ENCODE measurements at regions not wholly inside any gene's neighbourhood (a gene's known extent, or its start where the extent isn't known, plus 50 kb on each side); places are given as distances from the start of the nearest gene placed in this dataset.

GRCh38 chr2:41905597-41906337 lies 142.1 kb upstream of the PKDCC start:
- DNase-seq, result no peak

GRCh38 chr2:41906338-41906725 lies 141.5 kb upstream of the PKDCC start:
- no peak for DNase-seq

DNA sequence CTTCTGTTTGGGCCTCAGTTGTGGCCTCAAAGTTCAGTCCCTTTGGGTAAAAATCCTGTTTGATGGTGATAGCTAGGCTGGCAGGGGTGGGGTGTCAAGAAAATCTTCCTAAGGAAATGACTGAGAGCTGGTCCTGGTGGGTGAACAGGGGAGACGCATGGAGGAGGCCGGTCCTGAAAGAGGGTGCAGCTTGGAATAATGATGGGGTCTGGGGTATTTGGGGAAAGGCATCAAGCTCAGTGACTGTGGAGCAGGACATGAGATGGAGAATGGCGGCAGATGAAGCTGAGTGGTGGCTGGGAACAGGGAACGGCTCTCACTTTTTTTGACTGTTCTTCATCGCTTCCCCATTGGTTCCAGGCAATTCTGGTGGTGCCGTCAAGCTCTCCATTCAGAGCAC lies 140.7 kb upstream of the PKDCC start:
- no peak for DNase-seq

DNA sequence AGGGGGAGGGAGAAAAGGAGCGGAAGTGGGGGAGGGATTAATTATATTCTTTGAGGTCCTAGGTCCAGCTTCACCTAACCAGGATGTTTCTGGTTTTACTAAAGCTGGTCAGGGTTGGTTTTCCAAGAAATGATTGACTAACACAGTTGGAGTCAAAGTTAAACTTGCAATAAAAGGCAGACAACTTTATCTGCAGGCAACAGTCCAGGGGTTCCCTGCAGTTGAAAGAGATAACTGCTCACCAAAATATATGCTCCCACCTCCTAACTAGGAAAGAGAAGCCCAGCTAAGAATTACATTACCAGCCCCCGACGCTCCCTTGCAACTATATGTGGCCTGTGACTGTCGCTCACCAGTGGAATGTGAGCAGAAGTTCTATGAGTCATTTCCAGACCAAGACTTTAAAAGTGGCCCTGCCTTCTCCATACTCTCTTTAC lies 140.0 kb upstream of the PKDCC start:
- no peak for DNase-seq

GRCh38 chr2:41908349-41908748 lies 139.5 kb upstream of the PKDCC start:
- no peak for DNase-seq

DNA sequence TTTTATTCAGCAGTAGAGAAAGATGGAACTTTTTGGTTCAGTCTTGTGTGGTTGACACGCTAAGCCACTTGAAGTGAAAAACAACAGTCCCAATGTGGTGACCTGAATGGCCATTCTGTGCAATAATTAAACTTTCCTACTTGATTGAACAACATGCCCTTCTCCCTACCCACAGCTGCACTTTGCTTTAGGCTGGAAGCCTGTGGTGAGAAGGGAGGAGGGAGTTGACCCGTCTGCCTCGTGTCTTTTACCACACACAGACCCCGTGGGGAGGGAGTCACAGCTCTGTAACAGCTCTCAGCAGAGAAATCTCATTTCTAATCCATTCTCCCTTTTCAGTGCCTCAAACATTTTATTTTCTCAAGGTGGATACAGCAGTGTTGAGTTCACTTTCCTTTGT lies 138.2 kb upstream of the PKDCC start:
- no peak for DNase-seq

GRCh38 chr2:41910126-41910525 lies 137.7 kb upstream of the PKDCC start:
- DNase-seq, result no peak

DNA sequence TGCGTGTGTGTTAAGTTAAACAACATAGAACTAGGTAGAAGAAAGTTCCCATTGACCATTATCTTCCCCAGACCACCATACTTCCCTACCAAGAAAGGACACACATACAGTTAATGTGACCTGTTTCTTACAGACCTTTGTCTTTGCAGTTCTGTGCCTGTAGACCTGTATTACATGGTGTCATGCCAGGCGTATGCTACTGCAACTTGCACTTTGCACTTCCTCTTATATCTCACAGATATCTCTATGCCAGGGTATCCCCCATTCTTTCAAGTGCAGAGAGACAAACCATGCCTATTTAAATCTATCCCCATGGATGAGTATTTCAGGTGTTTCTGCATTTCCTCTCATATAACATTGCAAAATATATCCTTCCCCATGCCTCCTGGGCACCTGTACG lies 136.8 kb upstream of the PKDCC start:
- no peak for DNase-seq

DNA sequence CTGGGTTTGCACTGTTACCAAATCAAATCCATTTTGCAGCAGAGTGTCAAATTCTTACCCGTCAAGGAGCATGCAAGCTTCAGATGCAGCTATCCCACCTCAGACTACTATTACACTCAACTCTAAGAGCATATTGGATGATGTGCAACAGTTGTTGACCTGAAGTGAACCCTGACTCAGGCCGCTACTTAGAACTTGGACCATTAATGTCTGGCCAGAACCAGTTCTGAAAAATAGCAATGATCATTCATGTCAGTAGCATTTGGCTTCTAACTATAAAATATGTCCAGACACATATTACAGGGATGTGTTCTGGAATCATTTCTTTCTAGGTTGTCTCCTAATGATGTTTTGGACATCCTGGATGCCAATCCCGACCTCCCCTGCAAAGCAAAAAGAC lies 135.5 kb upstream of the PKDCC start:
- DNase-seq, result no peak

GRCh38 chr2:41912776-41913175 lies 135.0 kb upstream of the PKDCC start:
- no peak for DNase-seq

- no peak for DNase-seq
Measured at GRCh38 chr2:41913311-41913710, 134.5 kb upstream of the PKDCC start.

DNA sequence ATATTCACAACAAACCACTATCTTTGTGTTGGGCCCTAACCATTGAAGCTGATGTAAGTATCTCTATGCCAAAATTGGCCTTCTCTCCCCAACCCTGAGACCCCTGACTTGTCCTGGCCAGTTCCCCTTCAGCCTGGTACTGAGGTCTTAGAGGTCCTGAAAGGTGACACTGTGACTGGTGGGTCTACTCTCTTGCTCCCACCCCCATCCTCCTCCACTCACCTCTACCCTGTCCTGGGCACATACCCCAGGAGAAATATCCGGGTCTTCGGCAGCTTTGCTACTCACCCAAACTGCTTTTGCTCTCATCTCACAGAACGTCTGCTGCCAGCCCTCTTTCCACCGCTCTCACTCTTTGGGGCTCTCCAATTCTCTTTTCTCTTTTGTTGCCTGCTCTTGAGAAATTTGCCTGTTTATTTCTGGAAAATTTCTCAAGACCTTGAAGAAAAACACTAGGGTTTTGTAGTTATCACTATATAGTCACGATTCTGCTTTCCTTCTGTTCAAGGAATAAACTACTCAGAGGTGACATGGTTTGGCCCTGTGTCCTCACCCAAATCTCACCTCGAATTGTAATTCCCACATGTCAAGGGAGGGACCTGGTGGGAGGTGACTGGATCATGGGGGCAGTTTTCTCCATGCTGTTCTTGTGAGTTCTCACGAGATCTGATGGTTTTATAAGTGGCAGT lies 133.8 kb upstream of the PKDCC start:
- no peak for DNase-seq

- no peak for DNase-seq
Measured at GRCh38 chr2:41914936-41915335, 132.9 kb upstream of the PKDCC start.

- DNase-seq, result no peak
Measured at GRCh38 chr2:41916177-41916576, 131.6 kb upstream of the PKDCC start.

GRCh38 chr2:41917587-41917986 lies 130.2 kb upstream of the PKDCC start:
- no peak for DNase-seq

- DNase-seq, result no peak
Measured at GRCh38 chr2:41919135-41919534, 128.7 kb upstream of the PKDCC start.

DNA sequence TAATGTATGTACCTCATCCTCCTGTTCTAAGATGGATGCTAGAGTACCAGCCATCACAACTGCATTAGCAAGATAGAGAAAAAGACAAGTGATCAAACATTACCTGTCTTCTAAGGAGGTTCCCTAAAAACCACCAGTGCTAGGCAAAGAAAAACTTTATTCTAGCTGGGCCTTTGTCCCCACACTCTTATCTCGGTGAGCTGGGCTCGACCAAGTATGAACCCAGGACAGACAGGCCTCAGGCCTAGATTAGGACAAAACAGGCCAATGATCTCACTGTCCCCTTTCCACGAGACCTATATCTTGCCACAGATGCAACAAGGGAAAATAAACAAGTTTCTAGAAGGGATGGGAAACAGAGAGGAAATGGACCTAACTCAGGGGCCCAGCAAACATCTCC lies 127.6 kb upstream of the PKDCC start:
- no peak for DNase-seq

DNA sequence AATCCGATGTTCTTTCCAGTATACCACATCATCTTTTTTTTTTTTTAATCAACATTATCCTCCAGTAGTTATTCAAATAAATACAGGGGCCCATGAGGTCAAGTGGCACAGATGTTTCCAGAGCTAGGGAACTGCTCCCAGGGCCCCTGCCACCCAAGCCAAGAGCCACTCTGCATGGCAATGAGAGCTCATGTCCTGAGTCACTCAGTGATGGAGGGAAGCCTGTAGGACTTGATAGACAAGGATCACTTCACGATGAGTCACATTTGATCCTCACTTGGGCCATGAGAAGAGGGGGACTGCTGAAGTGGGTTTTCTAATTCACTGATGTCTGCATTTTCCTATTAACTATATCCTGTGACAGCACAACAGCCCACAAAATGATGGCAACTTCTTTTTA lies 127.0 kb upstream of the PKDCC start:
- no peak for DNase-seq

GRCh38 chr2:41922177-41922576 lies 125.6 kb upstream of the PKDCC start:
- DNase-seq, result no peak

DNA sequence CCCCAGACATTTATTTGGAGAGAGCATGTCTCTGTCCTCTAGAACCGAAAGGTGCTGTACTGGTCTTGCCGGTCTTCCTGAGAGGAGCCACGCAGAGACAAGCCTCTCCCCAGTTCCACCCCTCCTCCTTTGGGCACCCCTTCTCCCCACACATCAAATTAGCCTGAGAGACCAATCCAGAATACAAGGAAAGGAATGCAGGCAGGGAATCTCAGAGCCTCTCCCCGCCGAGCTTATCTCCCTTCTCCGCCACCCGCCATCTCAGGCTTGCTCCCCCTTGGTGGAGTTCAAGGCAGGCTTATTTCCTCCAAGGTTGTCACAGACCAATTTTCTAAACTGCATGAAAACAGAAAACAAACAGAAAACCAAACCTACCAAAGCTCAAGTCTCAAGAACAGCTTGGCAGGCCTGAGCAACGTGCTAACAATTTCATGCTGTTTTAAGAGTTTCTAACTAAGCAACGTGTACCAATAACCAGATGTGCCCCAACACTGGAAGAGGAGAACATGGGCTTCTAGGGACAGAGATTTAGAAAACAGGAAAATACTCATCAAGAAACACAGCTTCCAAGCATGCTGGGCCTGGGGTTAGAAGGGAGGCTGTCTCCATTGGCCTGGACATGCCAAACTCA lies 124.5 kb upstream of the PKDCC start:
- no peak for DNase-seq

DNA sequence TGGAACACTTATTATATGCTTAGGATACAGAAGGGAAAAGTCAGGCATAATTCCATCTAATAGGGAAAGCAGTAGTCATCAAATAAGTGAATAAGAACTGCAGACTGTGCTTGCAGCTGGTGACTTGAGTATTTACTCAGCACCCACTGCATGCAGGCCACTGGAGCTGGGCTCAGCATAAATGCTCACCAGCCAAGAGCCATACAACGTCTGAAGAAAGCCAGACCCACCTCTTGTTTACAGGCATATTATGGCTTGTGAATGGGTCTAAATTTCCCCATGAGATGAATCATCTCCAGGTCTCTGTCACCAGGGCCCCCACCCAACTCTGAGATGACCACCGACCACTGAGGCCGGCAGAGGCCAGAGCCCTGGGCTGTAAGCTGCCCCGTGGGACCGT lies 123.8 kb upstream of the PKDCC start:
- no peak for DNase-seq

DNA sequence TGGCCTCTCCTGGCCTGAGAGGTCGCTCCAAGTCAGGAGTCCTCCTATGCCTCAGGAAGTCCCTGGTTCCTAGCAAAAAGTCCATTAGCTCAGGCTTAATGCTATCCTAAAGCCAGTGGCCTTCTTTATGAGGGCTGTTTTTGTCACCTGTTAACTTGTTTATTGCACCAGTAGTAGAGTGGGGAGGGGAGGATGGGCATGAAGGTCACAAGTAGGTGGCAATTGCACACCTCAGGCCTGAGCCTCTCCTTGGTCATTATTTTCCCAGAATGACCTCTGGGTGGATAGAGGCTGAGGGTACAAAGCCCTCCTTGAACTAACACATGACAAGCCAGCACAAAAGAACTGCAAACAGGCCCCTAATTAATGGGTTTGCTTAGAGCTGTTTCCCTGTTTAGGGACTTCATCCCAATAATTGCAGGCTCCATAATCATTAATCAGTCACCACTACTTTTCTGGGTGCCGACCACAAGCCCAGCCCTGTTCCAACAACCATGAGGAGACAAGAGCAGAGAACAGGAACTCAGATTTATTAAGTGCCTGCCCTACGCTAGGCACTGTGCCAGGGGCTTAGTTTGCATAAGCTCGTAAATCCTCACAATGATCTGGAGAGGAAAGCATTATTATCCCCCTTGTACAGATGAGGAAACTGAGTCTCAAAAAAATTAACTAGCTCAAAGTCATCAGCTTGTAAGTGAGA lies 123.0 kb upstream of the PKDCC start:
- no peak for DNase-seq

- DNase-seq, result no peak
Measured at GRCh38 chr2:41925712-41926111, 122.1 kb upstream of the PKDCC start.
